ENCODE measurements at regions not wholly inside any gene's neighbourhood (a gene's known extent, or its start where the extent isn't known, plus 50 kb on each side); places are given as distances from the start of the nearest gene placed in this dataset.

DNA sequence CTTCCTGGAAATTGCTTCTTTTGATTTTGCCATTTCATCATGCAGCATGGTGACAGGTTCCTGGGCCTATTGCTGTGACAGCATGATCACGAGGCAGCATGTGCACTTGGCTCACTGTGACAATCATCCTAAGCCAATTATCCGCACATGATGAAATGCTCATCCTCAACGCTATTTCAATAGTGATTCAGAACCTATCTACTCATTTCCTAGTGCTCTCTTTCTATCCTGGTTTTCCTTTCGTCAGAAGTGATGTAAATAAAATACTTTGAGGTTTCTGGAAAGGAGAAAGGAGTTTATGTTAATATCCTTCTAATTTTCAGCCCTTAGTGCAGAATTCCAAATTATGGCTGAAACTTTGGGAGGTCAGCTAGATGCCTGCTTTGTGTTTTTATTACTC lies 110.6 kb upstream of the ADAMTS5 start:
- Mint-ChIP-seq H3K27me3 (ENCODE audit: insufficient read depth, unreplicated experiment) (no peaks in the 10 kb centered on the region), H3K9me3 (ENCODE audit: unreplicated experiment) (no peaks in the 10 kb centered on the region), H3K4me1 (ENCODE audit: insufficient read depth, unreplicated experiment) (no peaks in the 10 kb centered on the region), H3K4me3 (ENCODE audit: unreplicated experiment) (no peak overlapping the region), H3K27ac (ENCODE audit: low read depth, unreplicated experiment) (no peak overlapping the region), H3K36me3 (ENCODE audit: insufficient read depth, unreplicated experiment) (no peaks in the 10 kb centered on the region)
- POLR2A ChIA-PET = interaction anchor here (0.6 kb wide), 1 partner anchor 194 kb away, joined by 4 read pairs; no protein-coding TSS in a partner anchor
- BruUV-seq (replicated peaks) = no TSS peak
- no peak for DNase-seq (ENCODE audit: unreplicated experiment)
- intact Hi-C loops (cut with micrococcal nuclease) = no loop called here
- TF ChIP-seq, protein P1, sequence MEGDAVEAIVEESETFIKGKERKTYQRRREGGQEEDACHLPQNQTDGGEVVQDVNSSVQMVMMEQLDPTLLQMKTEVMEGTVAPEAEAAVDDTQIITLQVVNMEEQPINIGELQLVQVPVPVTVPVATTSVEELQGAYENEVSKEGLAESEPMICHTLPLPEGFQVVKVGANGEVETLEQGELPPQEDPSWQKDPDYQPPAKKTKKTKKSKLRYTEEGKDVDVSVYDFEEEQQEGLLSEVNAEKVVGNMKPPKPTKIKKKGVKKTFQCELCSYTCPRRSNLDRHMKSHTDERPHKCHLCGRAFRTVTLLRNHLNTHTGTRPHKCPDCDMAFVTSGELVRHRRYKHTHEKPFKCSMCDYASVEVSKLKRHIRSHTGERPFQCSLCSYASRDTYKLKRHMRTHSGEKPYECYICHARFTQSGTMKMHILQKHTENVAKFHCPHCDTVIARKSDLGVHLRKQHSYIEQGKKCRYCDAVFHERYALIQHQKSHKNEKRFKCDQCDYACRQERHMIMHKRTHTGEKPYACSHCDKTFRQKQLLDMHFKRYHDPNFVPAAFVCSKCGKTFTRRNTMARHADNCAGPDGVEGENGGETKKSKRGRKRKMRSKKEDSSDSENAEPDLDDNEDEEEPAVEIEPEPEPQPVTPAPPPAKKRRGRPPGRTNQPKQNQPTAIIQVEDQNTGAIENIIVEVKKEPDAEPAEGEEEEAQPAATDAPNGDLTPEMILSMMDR (IDR thresholded peaks at IDR 0.05; ENCODE audit: unreplicated experiment) = no peak
- CTCF ChIA-PET = no interaction called here

DNA sequence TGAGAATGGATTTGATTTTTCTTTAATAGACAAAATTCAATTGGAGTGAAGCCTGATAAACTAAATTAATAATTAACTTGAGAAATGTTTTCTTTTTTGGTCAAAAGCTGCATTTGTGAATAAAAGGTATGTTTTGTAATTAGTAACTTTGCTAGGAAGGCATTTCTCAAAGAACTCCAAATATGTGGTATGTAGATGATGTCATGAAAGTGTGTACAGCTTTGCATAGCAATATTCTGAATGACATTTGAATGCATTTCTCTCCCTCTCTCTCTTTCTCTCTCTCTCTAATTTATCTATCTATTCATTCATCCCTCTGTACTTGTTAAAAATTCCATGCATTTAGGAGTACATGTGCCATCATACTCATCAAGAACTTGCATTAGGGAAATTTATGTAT lies 109.1 kb upstream of the ADAMTS5 start:
- intact Hi-C loops (cut with micrococcal nuclease) = no loop called here
- Mint-ChIP-seq H3K27ac (ENCODE audit: low read depth, unreplicated experiment) (no peak overlapping the region), H3K9me3 (ENCODE audit: unreplicated experiment) (no peaks in the 10 kb centered on the region), H3K4me3 (ENCODE audit: unreplicated experiment) (no peak overlapping the region), H3K27me3 (ENCODE audit: insufficient read depth, unreplicated experiment) (no peaks in the 10 kb centered on the region), H3K4me1 (ENCODE audit: insufficient read depth, unreplicated experiment) (no peaks in the 10 kb centered on the region), H3K36me3 (ENCODE audit: insufficient read depth, unreplicated experiment) (no peaks in the 10 kb centered on the region)
- no peak for DNase-seq (ENCODE audit: unreplicated experiment)
- ChIA-PET POLR2A (no interaction called here), CTCF (interaction anchor here (0.5 to 0.7 kb wide), 2 partner anchors 19 to 1268 kb away, joined by 3 read pairs; no protein-coding TSS in a partner anchor)
- no TSS peak for BruUV-seq (replicated peaks)
- TF ChIP-seq, protein P1 (IDR thresholded peaks at IDR 0.05; ENCODE audit: unreplicated experiment) = no peak

DNA sequence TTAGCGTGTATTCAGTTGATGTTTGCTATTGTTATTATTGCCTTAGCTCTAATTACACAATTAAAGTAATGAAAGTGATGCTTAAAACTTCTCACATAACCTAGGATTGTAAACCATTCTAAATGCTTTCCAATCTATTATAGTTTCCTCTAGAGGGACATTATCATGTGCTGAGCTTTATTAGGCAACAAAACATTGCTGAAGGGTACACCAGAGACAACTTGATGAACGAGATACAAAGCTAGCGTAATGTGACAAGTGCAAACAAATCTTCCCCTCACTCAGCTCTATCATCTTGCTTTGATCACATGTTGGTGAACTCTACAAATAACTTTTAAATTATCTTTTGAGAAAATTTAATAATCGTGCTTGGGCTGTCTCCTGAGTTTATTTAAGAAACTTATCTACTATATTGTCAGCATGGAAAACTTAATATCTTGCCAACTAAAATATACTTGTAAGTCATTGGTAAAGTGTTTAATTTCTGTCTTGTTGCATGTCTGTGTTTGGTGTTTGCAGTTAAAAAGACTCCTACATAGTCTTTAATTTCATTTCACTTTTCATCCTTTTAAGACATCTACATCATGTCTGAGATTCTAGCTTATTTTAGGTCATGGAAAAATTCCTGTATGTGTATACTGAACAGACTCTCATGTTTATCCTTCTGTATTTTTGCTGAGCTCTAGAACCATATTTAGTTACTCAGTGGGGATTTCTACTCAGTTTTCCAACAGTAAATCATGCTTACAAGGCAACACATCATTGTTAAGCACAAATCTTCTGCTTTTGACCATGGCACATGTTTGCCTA lies 104.2 kb upstream of the ADAMTS5 start:
- no peaks in the 10 kb centered on the region for H3K36me3 Mint-ChIP-seq (ENCODE audit: insufficient read depth, unreplicated experiment)

DNA sequence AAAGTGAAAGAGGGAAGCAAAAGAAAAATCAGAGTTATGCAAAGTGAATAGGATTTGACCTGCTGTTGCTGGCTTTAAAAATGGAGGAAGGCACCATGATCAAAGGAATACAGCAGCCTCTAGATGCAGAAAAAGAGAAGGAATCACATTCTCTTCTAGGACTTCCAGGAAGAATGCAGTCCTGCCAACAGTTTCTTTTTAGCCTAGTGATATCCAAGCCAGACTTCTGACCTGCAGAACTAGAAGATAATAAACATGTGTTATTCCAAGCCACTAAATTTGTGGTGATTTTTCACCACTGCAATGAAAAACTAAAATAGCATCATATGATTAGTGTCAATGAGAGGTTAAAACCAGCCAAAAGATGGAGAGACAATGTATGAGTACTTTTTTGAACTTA lies 101.9 kb upstream of the ADAMTS5 start:
- TF ChIP-seq, protein P1 (IDR thresholded peaks at IDR 0.05; ENCODE audit: unreplicated experiment) = no peak
- Mint-ChIP-seq H3K9me3 (ENCODE audit: unreplicated experiment) (no peaks in the 10 kb centered on the region), H3K4me1 (ENCODE audit: insufficient read depth, unreplicated experiment) (no peaks in the 10 kb centered on the region), H3K27ac (ENCODE audit: low read depth, unreplicated experiment) (no peak overlapping the region), H3K36me3 (ENCODE audit: insufficient read depth, unreplicated experiment) (no peaks in the 10 kb centered on the region), H3K27me3 (ENCODE audit: insufficient read depth, unreplicated experiment) (no peaks in the 10 kb centered on the region), H3K4me3 (ENCODE audit: unreplicated experiment) (no peak overlapping the region)
- CTCF ChIA-PET = no interaction called here
- no peak for DNase-seq (ENCODE audit: unreplicated experiment)
- intact Hi-C loops (cut with micrococcal nuclease) = no loop called here
- no TSS peak for BruUV-seq (replicated peaks)
- POLR2A ChIA-PET = no interaction called here

More for the DNA sequence above, 104.2 kb upstream of the ADAMTS5 start:
- no TSS peak for BruUV-seq (replicated peaks)
- H3K4me1 Mint-ChIP-seq (ENCODE audit: insufficient read depth, unreplicated experiment) = no peaks in the 10 kb centered on the region
- H3K9me3 Mint-ChIP-seq (ENCODE audit: unreplicated experiment) = no peaks in the 10 kb centered on the region
- H3K27me3 Mint-ChIP-seq (ENCODE audit: insufficient read depth, unreplicated experiment) = no peaks in the 10 kb centered on the region
- H3K27ac Mint-ChIP-seq (ENCODE audit: low read depth, unreplicated experiment) = no peak overlapping the region
- ChIA-PET POLR2A (interaction anchor here (1.2 kb wide), 1 partner anchor 10 kb away, joined by 3 read pairs; no protein-coding TSS in a partner anchor), CTCF (no interaction called here)
- no peak for DNase-seq (ENCODE audit: unreplicated experiment)
- TF ChIP-seq, protein P1 (IDR thresholded peaks at IDR 0.05; ENCODE audit: unreplicated experiment) = no peak
- intact Hi-C loops (cut with micrococcal nuclease) = no loop called here
- no peak overlapping the region for H3K4me3 Mint-ChIP-seq (ENCODE audit: unreplicated experiment)

All from MCF 10A (cell line).